Right renal pelvis (tissue), 4 donors: ENCODE measurements at regions not wholly inside any gene's neighbourhood (a gene's known extent, or its start where the extent isn't known, plus 50 kb on each side); places are given as distances from the start of the nearest gene placed in this dataset.
A peak's percentile ranks its signal among the peaks of the same experiment; 100 is the strongest.

Source experiments
- DNase-seq, 4 donors: peaks; one replicate each; pipeline ENCODE4 v3.0.0-alpha.2; 2013; ENCODE audit warnings: low read depth in 4 of 4, low spot score in 3 of 4, missing footprints in 1 of 4

- no peak for DNase-seq
Observed at GRCh38 chr20:6576726-6577125, 190.8 kb upstream of the BMP2 start.

DNA sequence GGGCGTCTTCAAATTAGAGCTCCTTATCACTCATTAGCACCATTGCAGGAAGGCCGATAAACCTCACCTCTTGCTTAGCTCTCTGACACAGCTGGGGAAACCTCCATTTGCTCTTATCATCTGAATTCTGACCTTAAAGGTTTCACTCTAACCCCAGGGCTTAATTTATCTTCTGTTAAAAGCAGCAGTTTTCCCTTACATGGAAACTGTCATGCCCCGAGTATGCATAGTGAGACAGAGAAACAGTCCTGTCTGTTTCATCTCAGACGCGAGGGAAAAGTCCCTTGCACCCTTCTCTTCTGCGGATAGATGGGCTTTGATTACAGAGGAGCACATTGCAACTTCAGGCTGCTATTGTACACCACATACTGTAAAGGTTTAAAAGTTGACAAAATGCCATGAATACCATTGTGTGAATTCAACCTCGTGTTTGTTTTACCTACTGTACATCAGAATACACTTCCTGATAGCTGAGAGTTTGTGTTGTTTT is 191.5 kb upstream of the BMP2 start:
- no peak for DNase-seq

- DNase-seq, result no peak
Observed at GRCh38 chr20:6566821-6567220, 200.7 kb upstream of the BMP2 start.

- no peak for DNase-seq
Observed at GRCh38 chr20:6562111-6562510, 205.4 kb upstream of the BMP2 start.

DNA sequence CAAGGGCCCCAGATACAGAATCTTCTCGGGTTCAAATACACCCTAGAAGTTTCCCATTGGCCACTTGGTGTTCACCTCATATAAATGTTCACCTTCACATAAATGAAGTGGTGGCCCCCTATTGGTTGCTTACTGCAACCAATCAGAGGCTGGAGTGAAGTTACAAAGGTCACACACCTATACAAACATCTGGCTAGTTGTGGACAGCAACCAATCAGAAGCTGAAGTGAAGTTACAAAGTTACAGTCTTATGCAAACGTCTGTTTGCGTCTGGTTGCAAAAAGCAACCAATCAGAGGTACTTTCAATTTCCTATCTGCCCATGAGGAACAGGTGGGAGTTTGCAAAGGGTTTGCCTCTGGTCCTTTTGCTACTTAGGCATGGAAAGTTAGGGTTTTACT is 206.5 kb upstream of the BMP2 start:
- DNase-seq, result no peak

GRCh38 chr20:6559791-6560190 is 207.7 kb upstream of the BMP2 start:
- no peak for DNase-seq

DNA sequence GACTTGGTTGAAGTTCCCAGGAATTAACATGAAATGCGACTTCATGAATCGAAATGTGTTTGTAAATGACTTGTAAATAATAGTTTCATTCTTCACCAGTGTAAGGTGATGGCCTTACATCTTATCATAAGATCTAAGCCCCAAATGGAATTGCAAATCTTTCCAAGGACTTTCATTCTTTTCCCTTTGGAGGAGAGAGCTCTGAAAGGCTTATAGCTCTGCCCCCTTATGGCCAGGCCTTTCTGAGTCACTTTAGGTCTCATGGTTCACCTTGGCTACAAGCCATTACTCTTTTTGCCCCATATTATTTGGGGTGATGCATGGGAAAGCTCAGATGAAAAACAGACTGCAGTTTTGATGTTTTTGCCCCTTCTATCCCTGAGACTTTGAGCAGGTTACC is 209.1 kb upstream of the BMP2 start:
- no peak for DNase-seq

- peak; percentile 12 to 25 (median 22) for DNase-seq
Observed at GRCh38 chr20:6533761-6534479, 233.6 kb upstream of the BMP2 start.

DNA sequence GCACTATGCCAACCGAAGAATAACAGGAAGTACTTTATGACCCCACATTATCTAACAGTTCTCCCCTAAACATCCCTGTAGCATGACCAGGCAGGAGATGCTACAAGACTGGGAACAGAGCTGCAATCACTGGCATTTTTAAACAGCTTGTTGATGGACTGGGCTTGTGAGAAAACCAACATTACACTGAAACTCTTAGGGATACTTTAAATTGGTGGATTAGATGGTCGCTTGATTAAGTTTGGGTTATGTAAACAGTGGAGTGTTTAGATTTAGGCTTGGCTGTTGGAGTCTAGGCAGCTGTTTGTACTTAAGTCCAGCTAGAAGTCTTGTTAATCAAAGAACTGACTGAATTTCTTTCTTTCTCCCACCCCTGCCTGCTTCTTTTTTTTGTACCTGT is 234.1 kb upstream of the BMP2 start:
- DNase-seq, result peak; percentile 21 to 27 (median 23)

DNA sequence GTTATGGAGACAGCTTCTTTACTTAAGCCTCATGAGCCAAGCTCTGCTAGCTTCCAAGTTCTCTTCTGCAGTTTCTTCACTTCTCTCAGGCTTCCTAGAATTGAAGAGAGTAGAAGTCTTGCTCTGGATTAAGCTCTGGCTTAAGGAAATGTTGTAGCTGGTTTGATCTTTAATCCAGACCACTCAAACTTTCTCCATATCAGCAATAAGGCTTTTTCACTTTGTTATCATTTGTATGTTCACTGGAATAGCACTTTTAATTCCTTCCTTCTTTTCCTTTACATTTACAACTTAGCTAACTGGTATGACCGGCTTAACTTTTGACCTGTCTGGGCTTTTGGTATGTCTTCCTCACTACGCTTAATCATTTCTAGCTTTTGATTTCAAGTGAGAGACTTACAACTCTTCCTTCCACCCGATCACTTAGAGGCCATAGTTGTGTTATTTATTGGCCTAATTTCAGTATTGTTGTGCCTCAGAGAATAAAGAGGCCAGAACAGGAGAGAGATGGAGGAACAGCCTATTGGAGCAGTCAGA is 236.6 kb upstream of the BMP2 start:
- no peak for DNase-seq

DNA sequence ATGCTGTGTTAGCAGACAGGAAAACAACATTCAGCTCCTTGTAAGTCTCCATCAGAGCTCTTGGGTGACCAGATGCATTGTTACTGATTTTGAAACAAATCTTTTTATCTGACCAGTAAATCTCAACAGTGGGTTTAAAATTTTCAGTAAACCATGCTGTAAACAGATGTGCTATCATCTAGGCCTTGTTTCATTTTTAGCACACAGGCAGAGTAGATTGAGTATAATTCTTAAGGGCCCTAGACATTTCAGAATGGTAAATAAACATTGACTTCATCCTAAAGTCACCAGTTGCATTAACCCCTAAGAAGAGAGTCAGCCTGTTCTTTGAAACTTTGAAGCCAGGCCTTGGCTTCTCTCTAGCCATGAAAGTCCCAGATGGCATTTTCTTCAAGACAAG is 237.2 kb upstream of the BMP2 start:
- DNase-seq, result no peak

DNA sequence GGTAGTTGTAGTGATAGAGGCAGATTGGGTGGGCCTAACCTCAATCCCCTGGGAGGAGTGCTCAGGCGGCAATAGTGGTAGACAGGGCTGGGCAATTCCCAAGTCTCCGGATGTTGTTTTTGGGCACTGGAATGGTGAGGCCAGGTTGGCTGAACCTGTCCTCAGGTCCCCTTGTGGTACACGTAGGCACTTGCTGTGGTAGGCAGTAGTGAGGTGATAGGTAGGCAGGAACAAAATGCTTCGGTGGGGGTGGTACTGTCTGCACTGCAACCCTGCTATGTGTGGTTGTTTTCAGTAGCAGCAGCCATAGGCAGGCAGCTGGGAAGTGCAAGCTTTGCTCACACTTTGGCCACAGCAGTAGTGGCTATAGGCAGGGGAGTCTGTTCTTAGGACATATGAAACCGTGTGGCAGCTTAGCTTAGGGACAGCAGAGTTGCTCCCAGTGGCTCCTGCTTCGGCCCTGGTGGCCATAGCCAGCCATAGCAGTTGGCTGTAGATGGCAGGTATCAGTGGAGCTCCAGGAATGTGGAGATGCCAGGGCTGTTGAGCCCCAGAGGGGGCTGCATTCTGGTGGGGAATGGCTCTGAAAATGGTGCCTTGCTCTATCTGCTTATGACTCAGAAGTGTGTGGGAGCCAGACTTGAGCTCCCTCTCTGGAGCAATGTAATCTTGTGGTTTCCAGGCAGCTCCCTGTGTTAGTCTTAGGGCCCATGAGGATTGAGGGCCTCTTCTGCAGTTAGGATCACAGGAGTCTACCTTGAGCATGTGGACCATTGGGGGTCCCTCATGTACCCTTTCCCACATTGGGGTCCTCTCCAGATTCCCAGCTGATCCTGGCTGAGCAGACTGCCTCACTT is 241.8 kb upstream of the BMP2 start:
- no peak for DNase-seq

- no peak for DNase-seq
Observed at GRCh38 chr20:6524305-6524704, 243.2 kb upstream of the BMP2 start.

DNA sequence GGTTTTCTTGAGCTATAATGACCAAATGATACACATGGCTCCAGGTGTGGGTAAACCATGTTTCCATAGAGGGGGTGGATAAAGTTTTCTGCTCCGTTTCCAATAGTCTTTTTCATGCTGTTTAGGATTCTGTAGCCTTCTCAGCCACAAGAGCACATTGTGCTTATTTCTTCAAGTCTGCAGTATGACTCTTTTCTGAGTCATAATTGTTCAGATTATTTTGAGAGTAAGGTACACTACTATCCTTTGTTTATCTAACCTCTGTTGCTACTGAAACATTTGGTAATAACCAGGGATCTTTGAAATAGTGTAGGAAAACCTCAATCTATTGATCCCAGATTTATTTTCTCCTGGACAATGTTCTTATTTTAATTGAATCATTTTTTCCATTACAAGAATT is 247.9 kb upstream of the BMP2 start:
- DNase-seq, result no peak

- no peak for DNase-seq
Observed at GRCh38 chr20:6515261-6515660, 252.2 kb upstream of the BMP2 start.

- no peak for DNase-seq
Observed at GRCh38 chr20:6513599-6513998, 253.9 kb upstream of the BMP2 start.

- no peak for DNase-seq
Observed at GRCh38 chr20:6509374-6509773, 258.1 kb upstream of the BMP2 start.

DNA sequence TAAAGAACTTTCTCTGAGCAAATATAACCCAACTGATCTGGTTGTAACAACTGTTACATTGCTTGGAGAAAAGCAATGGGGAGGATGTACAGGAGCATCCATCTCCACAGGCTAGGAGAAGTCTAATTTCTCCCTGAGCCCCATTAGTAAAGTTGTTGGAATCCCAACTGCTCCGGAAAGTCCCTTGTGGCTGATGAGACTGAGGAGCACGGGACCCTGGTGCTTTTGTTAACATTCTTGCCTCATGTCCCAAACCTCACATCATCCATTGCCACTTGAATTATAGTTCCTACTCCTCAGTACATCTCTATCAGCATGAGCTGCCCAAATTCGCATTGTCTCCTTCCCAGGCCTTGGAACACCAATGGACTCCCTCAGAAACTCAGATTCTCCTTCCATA is 260.6 kb upstream of the BMP2 start:
- DNase-seq, result no peak

DNA sequence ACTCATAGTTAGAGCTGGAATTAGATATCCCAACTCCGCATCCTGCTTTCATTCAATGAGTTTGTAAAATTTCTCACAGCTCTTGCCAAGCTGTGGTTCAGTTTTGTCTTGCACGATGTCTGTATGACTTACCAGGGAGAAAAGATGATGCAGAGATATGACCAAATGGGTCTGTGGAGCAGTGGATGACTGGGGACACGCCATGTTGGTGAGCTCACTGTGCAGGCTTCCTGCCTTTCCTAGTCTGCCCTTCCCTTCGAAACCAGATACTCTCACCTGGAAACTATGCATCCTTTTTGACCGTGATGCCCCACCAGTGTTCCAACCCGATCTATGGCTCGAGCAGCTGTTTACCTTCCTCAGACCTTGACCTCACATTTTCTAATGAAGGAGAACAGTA is 262.7 kb upstream of the BMP2 start:
- DNase-seq, result no peak

GRCh38 chr20:6504179-6504578 is 263.3 kb upstream of the BMP2 start:
- no peak for DNase-seq

- DNase-seq, result no peak
Observed at GRCh38 chr20:6502999-6503398, 264.5 kb upstream of the BMP2 start.

GRCh38 chr20:6502219-6502618 is 265.3 kb upstream of the BMP2 start:
- no peak for DNase-seq
